GM20000 (cell line): ENCODE measurements at regions not wholly inside any gene's neighbourhood (a gene's known extent, or its start where the extent isn't known, plus 50 kb on each side); places are given as distances from the start of the nearest gene placed in this dataset.

Experiments used
- DNase-seq: peaks from one replicate; pipeline ENCODE4 v3.0.0; 2012; ENCODE audit warnings: low spot score
- CTCF ChIP-seq: IDR thresholded peaks from 2 replicates; pipeline ENCODE4 v1.5.1; 2012; ENCODE audit warnings: mild to moderate bottlenecking, control low read depth; ENCODE audit errors: extremely low read depth, missing control alignments

DNA sequence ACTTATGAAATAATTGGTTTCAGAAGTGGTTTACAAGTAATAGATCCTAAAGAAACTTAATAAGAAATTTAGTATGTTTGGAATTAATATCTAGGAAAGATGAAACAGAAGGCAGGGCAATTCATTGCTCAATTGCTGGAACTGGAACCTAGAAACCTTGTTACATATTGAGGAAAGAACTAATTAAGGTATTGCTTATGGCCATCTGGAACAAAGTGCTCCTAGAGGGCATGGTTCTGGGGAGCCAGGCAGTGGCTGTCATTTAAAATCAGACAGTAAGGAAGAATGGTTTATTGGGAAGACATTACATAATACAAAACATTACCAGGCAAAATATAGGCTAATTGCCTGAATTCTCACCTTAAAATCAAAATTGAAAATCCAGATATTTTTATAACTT, 224.1 kb downstream of the SLITRK6 start:
- no peak for TF ChIP-seq CTCF
- no peak for DNase-seq

DNA sequence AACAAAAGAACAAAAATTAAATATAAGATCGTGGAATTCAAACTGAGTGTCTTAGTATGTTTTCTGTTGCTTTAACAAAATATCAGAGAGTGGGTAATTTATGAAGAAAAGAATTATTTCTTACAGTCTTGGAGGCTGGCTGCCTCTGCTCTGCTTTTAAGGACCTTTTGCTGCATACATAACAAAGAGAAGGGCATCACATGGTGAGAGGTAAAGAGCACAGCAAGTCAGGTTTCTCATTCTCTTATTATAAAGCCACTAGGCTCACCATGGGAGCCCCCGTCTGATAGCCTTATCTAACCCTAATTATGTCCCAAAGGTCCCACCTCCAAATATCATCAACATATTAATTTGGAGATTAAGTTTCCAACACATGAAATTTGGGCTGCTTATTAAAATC, 231.3 kb downstream of the SLITRK6 start:
- no peak for DNase-seq
- no peak for TF ChIP-seq CTCF

GRCh38 chr13:85565652-85566051, 233.6 kb downstream of the SLITRK6 start:
- no peak for DNase-seq
- TF ChIP-seq CTCF, result no peak

GRCh38 chr13:85564598-85564997, 234.6 kb downstream of the SLITRK6 start:
- TF ChIP-seq CTCF, result no peak
- no peak for DNase-seq

- no peak for DNase-seq
- no peak for TF ChIP-seq CTCF
Measured at GRCh38 chr13:85562282-85562681, 236.9 kb downstream of the SLITRK6 start.

DNA sequence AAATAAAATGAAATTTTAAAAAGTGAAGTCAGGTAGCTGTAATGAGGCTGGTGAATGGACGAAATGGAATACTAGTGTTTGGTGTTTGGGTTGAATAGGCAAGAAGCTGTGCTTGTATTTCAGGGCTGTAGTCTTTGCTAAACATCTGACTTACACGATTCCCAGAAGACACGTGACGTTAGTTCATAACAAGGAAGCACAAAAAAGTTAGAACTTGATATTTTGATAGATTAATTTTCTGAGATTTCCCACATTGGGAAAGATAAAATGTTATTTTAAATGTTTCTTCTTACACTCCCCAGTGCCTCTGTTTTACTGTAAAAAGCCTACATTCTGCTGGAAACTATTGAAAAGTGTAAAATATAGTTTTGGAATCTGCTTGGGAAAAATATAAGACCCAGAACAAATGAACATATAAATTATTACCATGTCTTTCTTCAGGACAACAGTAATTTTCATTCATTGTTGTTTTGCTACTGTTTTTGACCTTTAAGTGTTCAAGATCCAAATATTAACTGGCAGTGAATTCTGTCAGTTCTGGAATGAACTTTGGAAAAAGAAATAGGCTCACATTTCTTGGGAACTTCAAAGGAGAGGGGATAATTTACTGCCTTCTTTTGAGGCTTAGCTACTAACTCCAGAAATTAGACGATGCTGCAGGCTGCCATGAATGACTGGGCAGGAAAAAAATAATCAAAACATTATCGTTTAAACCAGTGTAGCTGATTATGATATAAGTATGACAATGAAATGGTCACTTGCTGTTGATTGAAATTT, 241.3 kb downstream of the SLITRK6 start:
- DNase-seq, result no peak
- TF ChIP-seq CTCF, result no peak

- no peak for TF ChIP-seq CTCF
- DNase-seq, result no peak
Measured at GRCh38 chr13:85551012-85551411, 248.2 kb downstream of the SLITRK6 start.
